ENCODE measurements at regions not wholly inside any gene's neighbourhood (a gene's known extent, or its start where the extent isn't known, plus 50 kb on each side); places are given as distances from the start of the nearest gene placed in this dataset.
"Not testable (repeated sequence)": the region's sequence is repeated elsewhere in the genome, so short reads cannot be mapped to it uniquely, and the experiment has no call there.

- Mint-ChIP-seq H3K36me3 (ENCODE audit: low read depth) (no peaks in the 10 kb centered on the region), H3K4me3 (no peak overlapping the region), H3K9me3 (ENCODE audit: low read depth) (peaks cover 4% of the 10 kb centered on the region), H3K27me3 (peaks cover 3% of the 10 kb centered on the region), H3K4me1 (no peaks in the 10 kb centered on the region), H3K27ac (no peak overlapping the region)
- no peak for ATAC-seq
- intact Hi-C loops (cut with DNase I, micrococcal nuclease), result no loop called here
- POLR2A ChIA-PET, result no interaction called here
- DNase-seq, result no peak
- CTCF ChIA-PET, result no interaction called here
These were observed 294.7 kb downstream of the NAF1 start for GRCh38 chr4:162871990-162872389.

GRCh38 chr4:162869157-162869556, 297.5 kb downstream of the NAF1 start:
- ATAC-seq (no peak), DNase-seq (no peak)
- no peak overlapping the region for H3K27ac Mint-ChIP-seq
- H3K9me3 Mint-ChIP-seq (ENCODE audit: low read depth), result peaks cover 6% of the 10 kb centered on the region
- H3K36me3 Mint-ChIP-seq (ENCODE audit: low read depth), result no peaks in the 10 kb centered on the region
- ChIA-PET CTCF (interaction anchor here (0.6 kb wide), 1 partner anchor 210 kb away, joined by 3 read pairs; no protein-coding TSS in a partner anchor), POLR2A (no interaction called here)
- H3K4me3 Mint-ChIP-seq, result no peak overlapping the region
- no peaks in the 10 kb centered on the region for H3K27me3 Mint-ChIP-seq
- no peaks in the 10 kb centered on the region for H3K4me1 Mint-ChIP-seq
- intact Hi-C loops (cut with DNase I, micrococcal nuclease), result no loop called here

GRCh38 chr4:162866565-162866964, 300.1 kb downstream of the NAF1 start:
- Mint-ChIP-seq H3K27me3 (no peaks in the 10 kb centered on the region), H3K4me1 (no peaks in the 10 kb centered on the region), H3K27ac (no peak overlapping the region), H3K9me3 (ENCODE audit: low read depth) (peaks cover 6% of the 10 kb centered on the region), H3K36me3 (ENCODE audit: low read depth) (no peaks in the 10 kb centered on the region), H3K4me3 (no peak overlapping the region)
- ATAC-seq, result no peak
- POLR2A ChIA-PET, result no interaction called here
- CTCF ChIA-PET, result interaction anchor here (0.6 to 1.0 kb wide), 2 partner anchors 9 to 65 kb away, joined by 3 read pairs; no protein-coding TSS in a partner anchor
- intact Hi-C loops (cut with DNase I, micrococcal nuclease), result no loop called here
- DNase-seq, result no peak

GRCh38 chr4:162865102-162865501, 301.6 kb downstream of the NAF1 start:
- Mint-ChIP-seq H3K4me1 (no peaks in the 10 kb centered on the region), H3K27ac (no peak overlapping the region), H3K4me3 (no peak overlapping the region), H3K27me3 (no peaks in the 10 kb centered on the region), H3K36me3 (ENCODE audit: low read depth) (no peaks in the 10 kb centered on the region), H3K9me3 (ENCODE audit: low read depth) (peaks cover 6% of the 10 kb centered on the region)
- DNase-seq (peak; percentile 9), ATAC-seq (no peak)
- POLR2A ChIA-PET, result no interaction called here
- intact Hi-C loops (cut with DNase I, micrococcal nuclease), result no loop called here
- CTCF ChIA-PET, result no interaction called here

- no peaks in the 10 kb centered on the region for H3K36me3 Mint-ChIP-seq (ENCODE audit: low read depth)
- intact Hi-C loops (cut with DNase I, micrococcal nuclease), result no loop called here
- ATAC-seq (no peak), DNase-seq (no peak)
- H3K27me3 Mint-ChIP-seq, result no peaks in the 10 kb centered on the region
- CTCF ChIA-PET, result no interaction called here
- H3K9me3 Mint-ChIP-seq (ENCODE audit: low read depth), result no peaks in the 10 kb centered on the region
- POLR2A ChIA-PET, result no interaction called here
- no peak overlapping the region for H3K27ac Mint-ChIP-seq
- no peaks in the 10 kb centered on the region for H3K4me1 Mint-ChIP-seq
- H3K4me3 Mint-ChIP-seq, result no peak overlapping the region
These were observed 312.9 kb downstream of the NAF1 start for GRCh38 chr4:162853788-162854187.

GRCh38 chr4:162852642-162853041, 314.0 kb downstream of the NAF1 start:
- Mint-ChIP-seq H3K9me3 (ENCODE audit: low read depth) (no peaks in the 10 kb centered on the region), H3K4me1 (no peaks in the 10 kb centered on the region), H3K4me3 (no peak overlapping the region), H3K36me3 (ENCODE audit: low read depth) (no peaks in the 10 kb centered on the region), H3K27ac (no peak overlapping the region), H3K27me3 (no peaks in the 10 kb centered on the region)
- ATAC-seq, result no peak
- ChIA-PET POLR2A (no interaction called here), CTCF (no interaction called here)
- no peak for DNase-seq
- intact Hi-C loops (cut with DNase I, micrococcal nuclease), result no loop called here

GRCh38 chr4:162851241-162851758, 315.4 kb downstream of the NAF1 start:
- H3K27me3 Mint-ChIP-seq; H3K9me3 Mint-ChIP-seq (ENCODE audit: low read depth); H3K36me3 Mint-ChIP-seq (ENCODE audit: low read depth); H3K4me1 Mint-ChIP-seq; POLR2A ChIA-PET; H3K4me3 Mint-ChIP-seq; intact Hi-C loops (cut with DNase I, micrococcal nuclease); CTCF ChIA-PET; ATAC-seq; DNase-seq; H3K27ac Mint-ChIP-seq: not testable (repeated sequence)

- Mint-ChIP-seq H3K4me3 (no peak overlapping the region), H3K27ac (no peak overlapping the region), H3K36me3 (ENCODE audit: low read depth) (no peaks in the 10 kb centered on the region), H3K4me1 (no peaks in the 10 kb centered on the region), H3K9me3 (ENCODE audit: low read depth) (no peaks in the 10 kb centered on the region), H3K27me3 (peaks cover 2% of the 10 kb centered on the region)
- CTCF ChIA-PET, result no interaction called here
- POLR2A ChIA-PET, result no interaction called here
- intact Hi-C loops (cut with DNase I, micrococcal nuclease), result no loop called here
- ATAC-seq, result no peak
- DNase-seq, result no peak
These were observed 316.8 kb downstream of the NAF1 start for GRCh38 chr4:162849937-162850336.

- POLR2A ChIA-PET, result no interaction called here
These were observed 318.6 kb downstream of the NAF1 start for GRCh38 chr4:162847945-162848549.

GRCh38 chr4:162841753-162842152, 324.9 kb downstream of the NAF1 start:
- no peaks in the 10 kb centered on the region for H3K4me1 Mint-ChIP-seq
- CTCF ChIA-PET, result no interaction called here
- DNase-seq (no peak), ATAC-seq (no peak)
- no peaks in the 10 kb centered on the region for H3K36me3 Mint-ChIP-seq (ENCODE audit: low read depth)
- POLR2A ChIA-PET, result no interaction called here
- no peaks in the 10 kb centered on the region for H3K9me3 Mint-ChIP-seq (ENCODE audit: low read depth)
- H3K27ac Mint-ChIP-seq, result no peak overlapping the region
- no peak overlapping the region for H3K4me3 Mint-ChIP-seq
- intact Hi-C loops (cut with DNase I, micrococcal nuclease), result no loop called here
- H3K27me3 Mint-ChIP-seq, result peaks cover 2% of the 10 kb centered on the region

More at GRCh38 chr4:162847945-162848549, 318.6 kb downstream of the NAF1 start:
- CTCF ChIA-PET, result no interaction called here
- no peak overlapping the region for H3K4me3 Mint-ChIP-seq
- peaks cover 2% of the 10 kb centered on the region for H3K27me3 Mint-ChIP-seq
- no peaks in the 10 kb centered on the region for H3K9me3 Mint-ChIP-seq (ENCODE audit: low read depth)
- no peaks in the 10 kb centered on the region for H3K4me1 Mint-ChIP-seq
- no peaks in the 10 kb centered on the region for H3K36me3 Mint-ChIP-seq (ENCODE audit: low read depth)
- no peak for DNase-seq
- intact Hi-C loops (cut with DNase I, micrococcal nuclease), result no loop called here
- H3K27ac Mint-ChIP-seq, result no peak overlapping the region
- no peak for ATAC-seq

GRCh38 chr4:162839814-162840213, 326.9 kb downstream of the NAF1 start:
- H3K9me3 Mint-ChIP-seq (ENCODE audit: low read depth), result no peaks in the 10 kb centered on the region
- no peak overlapping the region for H3K27ac Mint-ChIP-seq
- no peaks in the 10 kb centered on the region for H3K4me1 Mint-ChIP-seq
- intact Hi-C loops (cut with DNase I, micrococcal nuclease), result no loop called here
- ChIA-PET CTCF (no interaction called here), POLR2A (no interaction called here)
- no peak overlapping the region for H3K4me3 Mint-ChIP-seq
- H3K36me3 Mint-ChIP-seq (ENCODE audit: low read depth), result no peaks in the 10 kb centered on the region
- DNase-seq (no peak), ATAC-seq (no peak)
- H3K27me3 Mint-ChIP-seq, result no peaks in the 10 kb centered on the region

GRCh38 chr4:162838671-162839070, 328.0 kb downstream of the NAF1 start:
- intact Hi-C loops (cut with DNase I, micrococcal nuclease), result no loop called here
- Mint-ChIP-seq H3K9me3 (ENCODE audit: low read depth) (no peaks in the 10 kb centered on the region), H3K4me3 (no peak overlapping the region), H3K27me3 (no peaks in the 10 kb centered on the region), H3K4me1 (no peaks in the 10 kb centered on the region), H3K27ac (no peak overlapping the region), H3K36me3 (ENCODE audit: low read depth) (no peaks in the 10 kb centered on the region)
- ChIA-PET CTCF (no interaction called here), POLR2A (no interaction called here)
- no peak for ATAC-seq
- DNase-seq, result no peak

- Mint-ChIP-seq H3K9me3 (ENCODE audit: low read depth) (no peaks in the 10 kb centered on the region), H3K4me3 (no peak overlapping the region), H3K36me3 (ENCODE audit: low read depth) (no peaks in the 10 kb centered on the region), H3K27me3 (no peaks in the 10 kb centered on the region), H3K4me1 (no peaks in the 10 kb centered on the region), H3K27ac (no peak overlapping the region)
- ATAC-seq (no peak), DNase-seq (no peak)
- ChIA-PET CTCF (no interaction called here), POLR2A (no interaction called here)
- intact Hi-C loops (cut with DNase I, micrococcal nuclease), result no loop called here
These were observed 329.0 kb downstream of the NAF1 start for GRCh38 chr4:162837679-162838078.
